Dendritic cell treated with granulocyte-macrophage colony-stimulating factor and Interleukin-4, amounts not matched to agents 40 ng/mL and 50 ng/mL, for 4 days (primary cell): ENCODE measurements at regions not wholly inside any gene's neighbourhood (a gene's known extent, or its start where the extent isn't known, plus 50 kb on each side); places are given as distances from the start of the nearest gene placed in this dataset.
"Not testable (repeated sequence)": the region's sequence is repeated elsewhere in the genome, so short reads cannot be mapped to it uniquely, and the experiment has no call there.

ENCODE experiments used
- H3K27ac Mint-ChIP-seq: one replicate; pipeline ENCODE4 v1.8.0; 2022; ENCODE audit warnings: mild to moderate bottlenecking, mixed read lengths
- H3K27me3 Mint-ChIP-seq: one replicate; pipeline ENCODE4 v1.8.0; 2022; ENCODE audit warnings: mild to moderate bottlenecking, mixed read lengths
- H3K36me3 Mint-ChIP-seq: one replicate; pipeline ENCODE4 v1.8.0; 2022; ENCODE audit warnings: low read depth, mixed read lengths
- H3K4me1 Mint-ChIP-seq: one replicate; pipeline ENCODE4 v1.8.0; 2022; ENCODE audit warnings: low read depth, mixed read lengths
- H3K4me3 Mint-ChIP-seq: one replicate; pipeline ENCODE4 v1.8.0; 2022; ENCODE audit warnings: mild to moderate bottlenecking, moderate library complexity, mixed read lengths
- H3K9me3 Mint-ChIP-seq: one replicate; pipeline ENCODE4 v1.8.0; 2022; ENCODE audit warnings: mixed read lengths
- intact Hi-C: fragments of 100-400 bp; cut with micrococcal nuclease; formaldehyde crosslinking; loops from one replicate; pipeline ENCODE4 v1.15.0; 2022

DNA sequence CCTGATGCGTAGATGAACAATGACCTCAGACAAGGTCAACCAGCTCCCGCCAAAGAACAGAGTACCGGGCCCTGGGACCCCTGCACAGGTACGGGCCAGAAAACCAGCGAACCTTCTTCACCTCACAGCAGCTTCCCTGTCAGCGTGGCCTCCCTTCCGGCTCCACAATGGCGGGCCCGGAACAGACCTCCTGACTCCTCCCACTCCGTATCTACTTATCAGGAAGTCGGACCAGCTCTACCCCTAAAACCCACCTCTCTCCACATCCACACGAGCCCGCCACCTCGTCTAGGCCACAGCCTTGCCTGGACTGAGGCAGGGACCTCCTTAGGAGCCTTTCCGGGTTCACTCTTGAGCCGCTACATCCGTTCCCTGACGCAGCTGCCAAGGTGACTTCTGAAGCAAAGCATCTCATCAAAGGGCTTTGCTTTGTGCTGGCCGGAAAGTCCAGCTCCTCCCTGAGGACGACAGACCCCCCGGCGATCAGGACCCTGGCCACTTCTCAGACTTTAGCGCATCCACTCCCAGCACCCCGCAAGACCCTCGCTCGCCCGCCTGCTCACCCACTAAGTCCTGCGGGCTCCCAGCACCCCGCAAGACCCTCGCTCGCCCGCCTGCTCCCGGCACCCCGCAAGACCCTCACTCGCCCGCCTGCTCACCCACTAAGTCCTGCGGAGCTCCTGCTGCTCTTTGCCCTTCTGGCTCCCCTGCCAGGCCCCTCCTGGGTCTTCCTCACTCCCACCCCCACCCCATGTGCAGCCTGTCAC, 308.3 kb upstream of the FOXQ1 start:
- no peak overlapping the region for H3K4me3 Mint-ChIP-seq
- intact Hi-C loops: no loop called here
- no peak overlapping the region for H3K27ac Mint-ChIP-seq
- no peaks in the 10 kb centered on the region for H3K36me3 Mint-ChIP-seq
- H3K4me1 Mint-ChIP-seq: no peaks in the 10 kb centered on the region
- peaks cover 7% of the 10 kb centered on the region for H3K9me3 Mint-ChIP-seq
- H3K27me3 Mint-ChIP-seq: peaks cover 3% of the 10 kb centered on the region

DNA sequence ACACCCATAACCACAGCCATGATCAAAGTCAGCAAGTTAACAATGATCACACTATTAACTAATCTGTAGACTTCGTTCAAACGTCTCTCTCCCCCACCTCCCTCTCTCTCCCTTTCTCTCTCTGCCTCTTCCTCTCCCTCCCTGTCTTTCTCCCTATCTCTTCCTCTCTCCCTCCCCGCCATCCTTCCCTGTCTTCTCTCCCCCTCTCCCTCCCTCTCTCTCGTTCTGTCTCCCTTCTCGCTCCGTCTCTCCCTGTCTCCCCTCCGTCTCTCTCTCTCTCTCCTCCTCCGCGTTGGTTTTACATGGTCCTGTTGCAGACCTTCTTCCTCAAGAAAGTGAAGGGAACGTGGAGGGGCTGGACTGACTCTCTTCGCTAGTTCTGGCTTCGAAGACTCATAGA, 308.9 kb upstream of the FOXQ1 start:
- peaks cover 7% of the 10 kb centered on the region for H3K9me3 Mint-ChIP-seq

GRCh38 chr6:1001655-1002349, 308.9 kb upstream of the EXOC2 start:
- no peaks in the 10 kb centered on the region for H3K36me3 Mint-ChIP-seq
- no peak overlapping the region for H3K27ac Mint-ChIP-seq

More for the DNA sequence above, 308.9 kb upstream of the FOXQ1 start:
- intact Hi-C loops: no loop called here
- H3K36me3 Mint-ChIP-seq: no peaks in the 10 kb centered on the region
- H3K27me3 Mint-ChIP-seq: peaks cover 3% of the 10 kb centered on the region
- H3K27ac Mint-ChIP-seq: no peak overlapping the region
- no peak overlapping the region for H3K4me3 Mint-ChIP-seq
- no peaks in the 10 kb centered on the region for H3K4me1 Mint-ChIP-seq

GRCh38 chr6:999552-999951, 306.6 kb upstream of the EXOC2 start:
- intact Hi-C loops: no loop called here
- H3K4me3 Mint-ChIP-seq: no peak overlapping the region

More at GRCh38 chr6:1001655-1002349, 308.9 kb upstream of the EXOC2 start:
- peaks cover 3% of the 10 kb centered on the region for H3K27me3 Mint-ChIP-seq
- intact Hi-C loops: no loop called here
- no peak overlapping the region for H3K4me3 Mint-ChIP-seq
- no peaks in the 10 kb centered on the region for H3K4me1 Mint-ChIP-seq
- peaks cover 7% of the 10 kb centered on the region for H3K9me3 Mint-ChIP-seq

GRCh38 chr6:998551-998950, 305.6 kb upstream of the EXOC2 start:
- intact Hi-C loops: no loop called here
- Mint-ChIP-seq H3K9me3 (peaks cover 2% of the 10 kb centered on the region), H3K4me3 (no peak overlapping the region), H3K4me1 (no peaks in the 10 kb centered on the region), H3K27ac (no peak overlapping the region), H3K27me3 (no peaks in the 10 kb centered on the region), H3K36me3 (no peaks in the 10 kb centered on the region)

More at GRCh38 chr6:999552-999951, 306.6 kb upstream of the EXOC2 start:
- peaks cover 7% of the 10 kb centered on the region for H3K9me3 Mint-ChIP-seq
- H3K4me1 Mint-ChIP-seq: no peaks in the 10 kb centered on the region
- no peaks in the 10 kb centered on the region for H3K36me3 Mint-ChIP-seq
- H3K27ac Mint-ChIP-seq: no peak overlapping the region
- no peaks in the 10 kb centered on the region for H3K27me3 Mint-ChIP-seq

DNA sequence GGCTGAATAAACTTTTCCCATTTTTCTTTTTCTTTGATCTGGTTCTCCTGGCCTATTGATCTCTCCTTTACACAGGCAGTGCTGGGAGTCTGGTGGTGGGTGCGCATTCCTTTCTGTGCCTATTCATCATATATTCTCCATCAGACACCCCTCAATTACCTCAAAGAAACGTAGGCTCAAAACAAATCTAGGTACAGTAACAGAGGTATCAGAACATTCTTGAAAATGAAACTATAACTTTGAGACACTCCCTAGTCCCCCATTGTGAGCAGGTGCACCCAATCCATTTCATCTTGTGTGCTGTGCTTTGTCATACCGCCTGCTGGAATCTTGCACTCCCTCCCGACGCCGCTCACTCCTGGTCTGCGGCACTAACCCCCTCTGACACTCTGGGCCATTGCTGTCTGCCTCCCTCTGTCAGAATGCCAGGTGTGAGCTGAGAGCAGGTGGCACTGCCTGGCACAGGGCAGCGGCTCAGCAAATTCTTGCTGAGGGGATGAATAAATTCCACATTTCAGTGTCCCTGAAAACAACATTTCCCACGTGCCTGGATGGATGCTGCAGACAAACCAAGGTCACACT, 303.4 kb upstream of the EXOC2 start:
- intact Hi-C loops: no loop called here
- no peaks in the 10 kb centered on the region for H3K9me3 Mint-ChIP-seq
- H3K27ac Mint-ChIP-seq: no peak overlapping the region

DNA sequence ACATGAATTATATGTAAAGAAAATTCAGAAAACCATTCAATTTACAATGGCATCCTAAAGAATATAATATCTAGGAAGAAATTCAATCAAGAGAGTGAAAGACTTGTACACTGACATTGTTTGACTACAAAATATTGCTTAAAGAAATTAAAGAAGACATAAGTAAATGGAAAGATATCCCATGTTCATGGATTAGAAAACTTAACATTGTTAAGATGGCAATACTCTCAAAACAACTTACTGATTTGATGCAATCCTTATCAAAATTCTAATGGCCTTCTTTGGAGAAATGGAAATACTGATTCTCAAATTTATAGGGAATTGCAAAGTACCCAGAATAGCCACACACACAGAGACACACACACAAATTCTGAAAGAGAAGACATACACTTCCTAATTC, 298.3 kb upstream of the EXOC2 start:
- no peaks in the 10 kb centered on the region for H3K4me1 Mint-ChIP-seq
- intact Hi-C loops: no loop called here
- H3K27ac Mint-ChIP-seq: no peak overlapping the region
- no peak overlapping the region for H3K4me3 Mint-ChIP-seq
- H3K27me3 Mint-ChIP-seq: no peaks in the 10 kb centered on the region
- no peaks in the 10 kb centered on the region for H3K9me3 Mint-ChIP-seq
- H3K36me3 Mint-ChIP-seq: no peaks in the 10 kb centered on the region

More for the DNA sequence above, 303.4 kb upstream of the EXOC2 start:
- Mint-ChIP-seq H3K36me3 (no peaks in the 10 kb centered on the region), H3K4me3 (no peak overlapping the region), H3K4me1 (no peaks in the 10 kb centered on the region), H3K27me3 (no peaks in the 10 kb centered on the region)

- no peaks in the 10 kb centered on the region for H3K4me1 Mint-ChIP-seq
- H3K36me3 Mint-ChIP-seq: no peaks in the 10 kb centered on the region
- H3K27ac Mint-ChIP-seq: no peak overlapping the region
- H3K27me3 Mint-ChIP-seq: peaks cover 2% of the 10 kb centered on the region
- H3K4me3 Mint-ChIP-seq: no peak overlapping the region
- H3K9me3 Mint-ChIP-seq: no peaks in the 10 kb centered on the region
- intact Hi-C loops: no loop called here
Observed at GRCh38 chr6:984031-984430, 291.1 kb upstream of the EXOC2 start.

DNA sequence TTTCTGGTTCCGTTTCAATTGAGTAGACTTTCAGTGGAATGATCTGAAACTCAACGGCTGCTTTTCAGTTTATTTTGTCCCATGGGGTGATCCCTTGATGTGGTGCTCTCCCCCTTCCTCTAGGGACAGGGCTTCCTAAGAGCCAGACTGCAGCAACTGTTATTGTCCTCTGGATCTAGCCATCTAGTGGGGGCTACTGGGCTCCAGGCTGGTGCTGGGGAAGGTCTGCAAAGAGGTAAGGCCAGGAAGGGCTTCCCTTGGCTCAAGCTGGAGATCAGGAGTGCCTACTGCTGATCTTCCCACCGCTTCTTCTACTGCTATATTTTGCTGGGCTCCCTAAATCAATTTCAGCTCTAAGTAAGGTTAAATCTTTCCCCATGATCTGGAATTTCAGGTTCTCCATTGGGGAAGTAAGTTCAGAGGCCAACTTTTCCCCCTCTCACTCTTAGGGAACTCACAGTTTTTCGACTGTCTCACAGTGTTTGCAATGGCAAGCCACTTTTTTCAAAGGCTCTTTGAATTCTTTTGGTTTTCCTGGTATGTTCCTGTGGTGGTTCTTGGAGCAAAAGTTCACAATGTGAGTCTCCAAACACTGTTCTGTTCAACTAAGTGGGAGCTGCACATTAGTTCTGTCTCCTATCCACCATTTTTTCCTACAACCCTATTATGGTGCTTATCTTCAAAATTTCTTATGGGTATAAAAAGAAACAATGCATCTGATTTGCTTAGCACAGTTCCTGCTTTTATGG, 286.2 kb upstream of the EXOC2 start:
- peaks cover 11% of the 10 kb centered on the region for H3K27me3 Mint-ChIP-seq
- H3K4me1 Mint-ChIP-seq: no peaks in the 10 kb centered on the region
- H3K9me3 Mint-ChIP-seq: peaks cover 34% of the 10 kb centered on the region
- intact Hi-C loops: no loop called here
- no peak overlapping the region for H3K4me3 Mint-ChIP-seq
- H3K36me3 Mint-ChIP-seq: no peaks in the 10 kb centered on the region
- H3K27ac Mint-ChIP-seq: no peak overlapping the region

DNA sequence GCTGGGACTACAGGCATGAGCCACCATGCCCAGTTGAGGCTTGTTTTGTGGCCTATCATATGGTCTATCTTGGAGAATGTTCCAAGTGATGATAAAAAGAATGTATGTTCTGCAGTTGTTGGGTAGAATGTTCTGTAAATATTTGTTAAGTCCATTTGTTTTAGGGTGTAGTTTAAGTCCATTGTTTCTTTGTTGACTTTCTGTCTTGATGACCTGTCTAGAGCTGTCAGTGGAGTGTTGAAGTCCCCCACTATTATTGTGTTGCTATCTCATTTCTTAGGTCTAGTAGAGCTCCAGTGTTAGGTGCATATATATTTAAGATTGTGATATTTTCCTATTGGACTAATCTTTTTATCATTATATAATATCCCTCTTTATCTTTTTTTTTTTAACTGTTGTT, 284.3 kb upstream of the EXOC2 start:
- H3K27me3 Mint-ChIP-seq: peaks cover 11% of the 10 kb centered on the region
- H3K4me3 Mint-ChIP-seq, H3K4me1 Mint-ChIP-seq, H3K36me3 Mint-ChIP-seq, intact Hi-C loops, H3K27ac Mint-ChIP-seq: not testable (repeated sequence)
- peaks cover 34% of the 10 kb centered on the region for H3K9me3 Mint-ChIP-seq

- intact Hi-C loops: no loop called here
- H3K4me1 Mint-ChIP-seq: no peaks in the 10 kb centered on the region
- no peaks in the 10 kb centered on the region for H3K36me3 Mint-ChIP-seq
- no peak overlapping the region for H3K4me3 Mint-ChIP-seq
- no peak overlapping the region for H3K27ac Mint-ChIP-seq
- H3K9me3 Mint-ChIP-seq: peaks cover 25% of the 10 kb centered on the region
- H3K27me3 Mint-ChIP-seq: peaks cover 5% of the 10 kb centered on the region
Observed at GRCh38 chr6:971981-972640, 279.2 kb upstream of the EXOC2 start.

- Mint-ChIP-seq H3K27ac (no peak overlapping the region), H3K27me3 (no peaks in the 10 kb centered on the region), H3K4me3 (no peak overlapping the region), H3K9me3 (no peaks in the 10 kb centered on the region), H3K4me1 (no peaks in the 10 kb centered on the region), H3K36me3 (no peaks in the 10 kb centered on the region)
- intact Hi-C loops: no loop called here
Observed at GRCh38 chr6:968791-969190, 275.9 kb upstream of the EXOC2 start.

GRCh38 chr6:967701-968100, 274.8 kb upstream of the EXOC2 start:
- Mint-ChIP-seq H3K4me3 (no peak overlapping the region), H3K9me3 (no peaks in the 10 kb centered on the region), H3K4me1 (no peaks in the 10 kb centered on the region), H3K36me3 (no peaks in the 10 kb centered on the region), H3K27me3 (no peaks in the 10 kb centered on the region), H3K27ac (no peak overlapping the region)
- intact Hi-C loops: no loop called here
